ENCODE measurements at regions not wholly inside any gene's neighbourhood (a gene's known extent, or its start where the extent isn't known, plus 50 kb on each side); places are given as distances from the start of the nearest gene placed in this dataset.

DNA sequence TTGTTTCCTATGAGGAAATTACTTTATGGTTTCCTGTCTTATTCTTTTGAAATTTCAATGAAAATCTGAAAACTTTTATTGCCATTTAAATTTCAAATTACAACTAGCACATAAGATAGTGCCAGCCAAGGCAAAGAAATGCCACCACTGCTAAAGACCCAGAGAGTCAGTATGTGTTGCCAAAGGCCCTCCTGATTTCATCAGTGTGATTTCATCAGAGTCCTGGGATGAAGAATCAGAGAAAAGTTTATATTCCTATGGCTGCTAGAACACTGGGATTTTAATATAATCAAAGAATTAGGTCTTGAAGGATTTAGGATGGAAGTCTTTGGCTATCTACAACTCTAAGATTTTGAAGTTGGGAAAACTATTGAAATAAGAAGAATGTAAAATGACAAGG, 434.2 kb upstream of the CCDC54 start (continued):
- TF ChIP-seq, protein P1, sequence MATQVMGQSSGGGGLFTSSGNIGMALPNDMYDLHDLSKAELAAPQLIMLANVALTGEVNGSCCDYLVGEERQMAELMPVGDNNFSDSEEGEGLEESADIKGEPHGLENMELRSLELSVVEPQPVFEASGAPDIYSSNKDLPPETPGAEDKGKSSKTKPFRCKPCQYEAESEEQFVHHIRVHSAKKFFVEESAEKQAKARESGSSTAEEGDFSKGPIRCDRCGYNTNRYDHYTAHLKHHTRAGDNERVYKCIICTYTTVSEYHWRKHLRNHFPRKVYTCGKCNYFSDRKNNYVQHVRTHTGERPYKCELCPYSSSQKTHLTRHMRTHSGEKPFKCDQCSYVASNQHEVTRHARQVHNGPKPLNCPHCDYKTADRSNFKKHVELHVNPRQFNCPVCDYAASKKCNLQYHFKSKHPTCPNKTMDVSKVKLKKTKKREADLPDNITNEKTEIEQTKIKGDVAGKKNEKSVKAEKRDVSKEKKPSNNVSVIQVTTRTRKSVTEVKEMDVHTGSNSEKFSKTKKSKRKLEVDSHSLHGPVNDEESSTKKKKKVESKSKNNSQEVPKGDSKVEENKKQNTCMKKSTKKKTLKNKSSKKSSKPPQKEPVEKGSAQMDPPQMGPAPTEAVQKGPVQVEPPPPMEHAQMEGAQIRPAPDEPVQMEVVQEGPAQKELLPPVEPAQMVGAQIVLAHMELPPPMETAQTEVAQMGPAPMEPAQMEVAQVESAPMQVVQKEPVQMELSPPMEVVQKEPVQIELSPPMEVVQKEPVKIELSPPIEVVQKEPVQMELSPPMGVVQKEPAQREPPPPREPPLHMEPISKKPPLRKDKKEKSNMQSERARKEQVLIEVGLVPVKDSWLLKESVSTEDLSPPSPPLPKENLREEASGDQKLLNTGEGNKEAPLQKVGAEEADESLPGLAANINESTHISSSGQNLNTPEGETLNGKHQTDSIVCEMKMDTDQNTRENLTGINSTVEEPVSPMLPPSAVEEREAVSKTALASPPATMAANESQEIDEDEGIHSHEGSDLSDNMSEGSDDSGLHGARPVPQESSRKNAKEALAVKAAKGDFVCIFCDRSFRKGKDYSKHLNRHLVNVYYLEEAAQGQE (IDR thresholded peaks at IDR 0.05; ENCODE audit: unreplicated experiment): no peak

DNA sequence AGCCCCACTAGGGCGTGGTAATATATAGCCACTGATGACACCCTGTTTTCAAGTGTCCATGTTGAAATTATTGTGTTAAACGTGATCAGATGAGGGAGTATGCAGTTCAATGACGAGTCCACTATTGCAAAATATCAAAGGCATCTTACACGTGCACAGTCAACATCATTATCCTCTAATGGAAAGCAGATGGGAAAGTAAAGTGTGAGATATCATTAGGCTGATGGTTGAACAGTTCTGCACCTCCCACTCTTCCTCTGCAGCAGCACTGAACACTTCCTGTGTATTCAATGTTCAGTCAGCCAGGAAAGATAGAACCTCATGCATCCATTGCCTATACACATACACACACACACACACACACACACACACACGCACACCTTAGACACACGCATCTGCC, 431.8 kb upstream of the CCDC54 start:
- no peak overlapping the region for H3K27ac Mint-ChIP-seq

More for the DNA sequence above, 431.8 kb upstream of the CCDC54 start:
- H3K36me3 ChIP-seq (ENCODE audit: insufficient read depth): no peaks in the 10 kb centered on the region
- Mint-ChIP-seq H3K9me3 (peaks cover 4% of the 10 kb centered on the region; the same call in 2 of the 3 replicates), H3K36me3 (ENCODE audit: low read depth) (peaks cover 2% of the 10 kb centered on the region; the same call in 1 of the 3 replicates), H3K27me3 (ENCODE audit: insufficient read depth, low read depth, poor library complexity) (no peaks in the 10 kb centered on the region), H3K4me3 (no peak overlapping the region), H3K4me1 (no peaks in the 10 kb centered on the region)
- H3K4me3 ChIP-seq: no peak overlapping the region
- no peak overlapping the region for H3K27ac ChIP-seq (ENCODE audit: low read depth)
- no peak overlapping the region for H2AFZ ChIP-seq
- no peak for TF ChIP-seq CREB1 (CRISPR knock-in tag; IDR thresholded peaks at IDR 0.05; ENCODE audit: low read depth)
- TF ChIP-seq EZH2phosphoT487 (IDR thresholded peaks at IDR 0.05; ENCODE audit: unreplicated experiment): no peak
- TF ChIP-seq ZNF331 (CRISPR knock-in tag; IDR thresholded peaks at IDR 0.05; ENCODE audit: low read depth): no peak
- no peak for TF ChIP-seq STAT1 (IDR thresholded peaks at IDR 0.05; ENCODE audit: unreplicated experiment)
- no peak for TF ChIP-seq NANOG (IDR thresholded peaks at IDR 0.05; ENCODE audit: borderline replicate concordance)
- TF ChIP-seq, protein P1 (IDR thresholded peaks at IDR 0.05; ENCODE audit: unreplicated experiment): no peak
- TF ChIP-seq, protein P2, sequence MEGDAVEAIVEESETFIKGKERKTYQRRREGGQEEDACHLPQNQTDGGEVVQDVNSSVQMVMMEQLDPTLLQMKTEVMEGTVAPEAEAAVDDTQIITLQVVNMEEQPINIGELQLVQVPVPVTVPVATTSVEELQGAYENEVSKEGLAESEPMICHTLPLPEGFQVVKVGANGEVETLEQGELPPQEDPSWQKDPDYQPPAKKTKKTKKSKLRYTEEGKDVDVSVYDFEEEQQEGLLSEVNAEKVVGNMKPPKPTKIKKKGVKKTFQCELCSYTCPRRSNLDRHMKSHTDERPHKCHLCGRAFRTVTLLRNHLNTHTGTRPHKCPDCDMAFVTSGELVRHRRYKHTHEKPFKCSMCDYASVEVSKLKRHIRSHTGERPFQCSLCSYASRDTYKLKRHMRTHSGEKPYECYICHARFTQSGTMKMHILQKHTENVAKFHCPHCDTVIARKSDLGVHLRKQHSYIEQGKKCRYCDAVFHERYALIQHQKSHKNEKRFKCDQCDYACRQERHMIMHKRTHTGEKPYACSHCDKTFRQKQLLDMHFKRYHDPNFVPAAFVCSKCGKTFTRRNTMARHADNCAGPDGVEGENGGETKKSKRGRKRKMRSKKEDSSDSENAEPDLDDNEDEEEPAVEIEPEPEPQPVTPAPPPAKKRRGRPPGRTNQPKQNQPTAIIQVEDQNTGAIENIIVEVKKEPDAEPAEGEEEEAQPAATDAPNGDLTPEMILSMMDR (conservative IDR thresholded peaks at IDR 0.05; ENCODE audit: low read depth in 2 of 2): no peak
- TF ChIP-seq, protein P3, sequence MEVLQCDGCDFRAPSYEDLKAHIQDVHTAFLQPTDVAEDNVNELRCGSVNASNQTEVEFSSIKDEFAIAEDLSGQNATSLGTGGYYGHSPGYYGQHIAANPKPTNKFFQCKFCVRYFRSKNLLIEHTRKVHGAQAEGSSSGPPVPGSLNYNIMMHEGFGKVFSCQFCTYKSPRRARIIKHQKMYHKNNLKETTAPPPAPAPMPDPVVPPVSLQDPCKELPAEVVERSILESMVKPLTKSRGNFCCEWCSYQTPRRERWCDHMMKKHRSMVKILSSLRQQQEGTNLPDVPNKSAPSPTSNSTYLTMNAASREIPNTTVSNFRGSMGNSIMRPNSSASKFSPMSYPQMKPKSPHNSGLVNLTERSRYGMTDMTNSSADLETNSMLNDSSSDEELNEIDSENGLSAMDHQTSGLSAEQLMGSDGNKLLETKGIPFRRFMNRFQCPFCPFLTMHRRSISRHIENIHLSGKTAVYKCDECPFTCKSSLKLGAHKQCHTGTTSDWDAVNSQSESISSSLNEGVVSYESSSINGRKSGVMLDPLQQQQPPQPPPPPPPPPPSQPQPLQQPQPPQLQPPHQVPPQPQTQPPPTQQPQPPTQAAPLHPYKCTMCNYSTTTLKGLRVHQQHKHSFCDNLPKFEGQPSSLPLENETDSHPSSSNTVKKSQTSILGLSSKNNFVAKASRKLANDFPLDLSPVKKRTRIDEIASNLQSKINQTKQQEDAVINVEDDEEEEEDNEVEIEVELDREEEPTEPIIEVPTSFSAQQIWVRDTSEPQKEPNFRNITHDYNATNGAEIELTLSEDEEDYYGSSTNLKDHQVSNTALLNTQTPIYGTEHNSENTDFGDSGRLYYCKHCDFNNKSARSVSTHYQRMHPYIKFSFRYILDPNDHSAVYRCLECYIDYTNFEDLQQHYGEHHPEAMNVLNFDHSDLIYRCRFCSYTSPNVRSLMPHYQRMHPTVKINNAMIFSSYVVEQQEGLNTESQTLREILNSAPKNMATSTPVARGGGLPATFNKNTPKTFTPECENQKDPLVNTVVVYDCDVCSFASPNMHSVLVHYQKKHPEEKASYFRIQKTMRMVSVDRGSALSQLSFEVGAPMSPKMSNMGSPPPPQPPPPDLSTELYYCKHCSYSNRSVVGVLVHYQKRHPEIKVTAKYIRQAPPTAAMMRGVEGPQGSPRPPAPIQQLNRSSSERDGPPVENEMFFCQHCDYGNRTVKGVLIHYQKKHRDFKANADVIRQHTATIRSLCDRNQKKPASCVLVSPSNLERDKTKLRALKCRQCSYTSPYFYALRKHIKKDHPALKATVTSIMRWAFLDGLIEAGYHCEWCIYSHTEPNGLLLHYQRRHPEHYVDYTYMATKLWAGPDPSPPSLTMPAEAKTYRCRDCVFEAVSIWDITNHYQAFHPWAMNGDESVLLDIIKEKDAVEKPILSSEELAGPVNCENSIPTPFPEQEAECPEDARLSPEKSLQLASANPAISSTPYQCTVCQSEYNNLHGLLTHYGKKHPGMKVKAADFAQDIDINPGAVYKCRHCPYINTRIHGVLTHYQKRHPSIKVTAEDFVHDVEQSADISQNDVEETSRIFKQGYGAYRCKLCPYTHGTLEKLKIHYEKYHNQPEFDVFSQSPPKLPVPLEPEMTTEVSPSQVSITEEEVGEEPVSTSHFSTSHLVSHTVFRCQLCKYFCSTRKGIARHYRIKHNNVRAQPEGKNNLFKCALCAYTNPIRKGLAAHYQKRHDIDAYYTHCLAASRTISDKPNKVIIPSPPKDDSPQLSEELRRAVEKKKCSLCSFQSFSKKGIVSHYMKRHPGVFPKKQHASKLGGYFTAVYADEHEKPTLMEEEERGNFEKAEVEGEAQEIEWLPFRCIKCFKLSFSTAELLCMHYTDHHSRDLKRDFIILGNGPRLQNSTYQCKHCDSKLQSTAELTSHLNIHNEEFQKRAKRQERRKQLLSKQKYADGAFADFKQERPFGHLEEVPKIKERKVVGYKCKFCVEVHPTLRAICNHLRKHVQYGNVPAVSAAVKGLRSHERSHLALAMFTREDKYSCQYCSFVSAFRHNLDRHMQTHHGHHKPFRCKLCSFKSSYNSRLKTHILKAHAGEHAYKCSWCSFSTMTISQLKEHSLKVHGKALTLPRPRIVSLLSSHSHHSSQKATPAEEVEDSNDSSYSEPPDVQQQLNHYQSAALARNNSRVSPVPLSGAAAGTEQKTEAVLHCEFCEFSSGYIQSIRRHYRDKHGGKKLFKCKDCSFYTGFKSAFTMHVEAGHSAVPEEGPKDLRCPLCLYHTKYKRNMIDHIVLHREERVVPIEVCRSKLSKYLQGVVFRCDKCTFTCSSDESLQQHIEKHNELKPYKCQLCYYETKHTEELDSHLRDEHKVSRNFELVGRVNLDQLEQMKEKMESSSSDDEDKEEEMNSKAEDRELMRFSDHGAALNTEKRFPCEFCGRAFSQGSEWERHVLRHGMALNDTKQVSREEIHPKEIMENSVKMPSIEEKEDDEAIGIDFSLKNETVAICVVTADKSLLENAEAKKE (CRISPR knock-in tag; IDR thresholded peaks at IDR 0.05): no peak
- ATAC-seq (no peak), DNase-seq (ENCODE audit: low spot score) (no peak)
- no peaks in the 10 kb centered on the region for H3K4me1 ChIP-seq (ENCODE audit: insufficient read depth)
- H3F3A ChIP-seq (replicated peaks; ENCODE audit: low read depth): no peaks in the 10 kb centered on the region
- no peaks in the 10 kb centered on the region for H3K27me3 ChIP-seq (ENCODE audit: insufficient read depth)
- H4K20me1 ChIP-seq (replicated peaks; ENCODE audit: insufficient read depth): no peaks in the 10 kb centered on the region
- H3K79me2 ChIP-seq (replicated peaks; ENCODE audit: insufficient read depth): no peaks in the 10 kb centered on the region
- H3K9me2 ChIP-seq (ENCODE audit: insufficient read depth): no peaks in the 10 kb centered on the region
- H3K4me2 ChIP-seq: no peak overlapping the region

Measured in GM23338 (cell line).